GM12891 (cell line): ENCODE measurements at regions not wholly inside any gene's neighbourhood (a gene's known extent, or its start where the extent isn't known, plus 50 kb on each side); places are given as distances from the start of the nearest gene placed in this dataset.
A peak's percentile ranks its signal among the peaks of the same experiment; 100 is the strongest.

Experiments used
- DNase-seq: peaks from one replicate; pipeline ENCODE4 v3.0.0; 2011; ENCODE audit warnings: low spot score; ENCODE audit not compliant: insufficient read length
- FAIRE-seq: peaks from 2 replicates; lab custom pipeline; 2011; peaks lifted over from hg19 to GRCh38; lab: Jason Lieb, UNC
- PAX5 ChIP-seq: IDR thresholded peaks from 2 replicates; pipeline ENCODE4 v1.6.1; 2011; ENCODE audit warnings: low read length, moderate library complexity, mild to moderate bottlenecking; ENCODE audit not compliant: insufficient read depth, severe bottlenecking
- POLR2A ChIP-seq: IDR thresholded peaks from 2 replicates; pipeline ENCODE4 v1.6.1; 2011; ENCODE audit warnings: low read depth, low read length, control low read depth
- POLR2AphosphoS5 ChIP-seq: IDR thresholded peaks from 2 replicates; pipeline ENCODE4 v1.6.1; 2011; ENCODE audit warnings: low read depth, low read length, control low read depth
- POU2F2 ChIP-seq: IDR thresholded peaks from 2 replicates; pipeline ENCODE4 v1.6.1; 2011; ENCODE audit warnings: low read depth, mild to moderate bottlenecking, control low read depth, low read length, moderate library complexity
- SPI1 ChIP-seq: IDR thresholded peaks from 2 replicates; pipeline ENCODE4 v1.6.1; 2011; ENCODE audit warnings: low read depth, low read length, control low read depth
- TAF1 ChIP-seq: IDR thresholded peaks from 2 replicates; pipeline ENCODE4 v1.6.1; 2011; ENCODE audit warnings: low read depth, low read length, control low read depth

DNA sequence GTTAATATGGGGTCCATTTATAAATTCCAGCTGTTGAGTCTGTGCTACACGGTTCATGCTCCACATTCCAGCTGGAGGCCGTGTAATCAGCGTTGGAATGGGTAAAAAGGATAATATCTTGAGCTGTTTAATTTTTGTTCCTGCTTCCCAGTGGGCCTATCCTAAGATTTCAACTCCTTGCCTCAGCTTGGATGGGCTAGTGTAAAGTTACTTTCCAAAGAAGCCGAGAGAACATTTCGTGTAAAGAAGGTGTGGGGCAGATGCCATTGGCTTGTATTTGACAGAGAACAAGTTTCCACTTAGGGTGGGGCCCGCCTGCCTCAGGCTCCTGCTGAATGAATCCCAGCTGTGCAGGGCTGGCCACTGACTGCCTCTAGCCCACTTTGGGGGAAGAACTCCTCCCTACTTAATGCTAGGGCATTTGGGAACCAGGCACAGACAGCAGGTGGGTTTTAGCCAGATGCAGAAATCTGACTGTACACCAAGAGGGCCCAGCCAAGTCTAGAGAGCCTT, 125.9 kb upstream of the LYZL2 start:
- FAIRE-seq, result no peak
- TF ChIP-seq PAX5 (no peak), SPI1 (no peak), POLR2A (no peak), POU2F2 (no peak), TAF1 (no peak), POLR2AphosphoS5 (no peak)
- DNase-seq, result no peak

DNA sequence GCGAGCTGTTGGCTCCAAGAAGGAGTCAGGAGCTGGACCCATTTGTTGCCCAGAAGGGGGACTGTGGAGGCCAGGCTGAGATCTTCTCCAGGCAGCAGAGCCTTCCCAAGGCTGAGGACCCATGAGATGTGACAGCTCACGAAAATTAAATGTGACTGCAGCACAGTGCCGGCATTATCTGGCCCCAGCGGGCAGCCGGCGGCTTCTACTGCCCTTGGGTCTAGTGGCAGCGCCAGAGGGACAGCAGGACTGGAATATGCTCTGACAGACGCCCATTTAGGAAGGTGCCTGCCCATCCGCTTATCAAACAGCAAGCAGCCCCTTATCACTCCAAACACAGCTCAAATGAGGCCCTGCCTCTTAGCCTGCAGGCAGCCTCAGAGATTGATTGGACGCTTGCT, 122.9 kb upstream of the LYZL2 start:
- DNase-seq, result no peak
- no peak for FAIRE-seq
- no peak for TF ChIP-seq POLR2AphosphoS5
- no peak for TF ChIP-seq POU2F2
- TF ChIP-seq PAX5, result no peak
- TF ChIP-seq SPI1, result no peak
- TF ChIP-seq POLR2A, result no peak
- no peak for TF ChIP-seq TAF1

DNA sequence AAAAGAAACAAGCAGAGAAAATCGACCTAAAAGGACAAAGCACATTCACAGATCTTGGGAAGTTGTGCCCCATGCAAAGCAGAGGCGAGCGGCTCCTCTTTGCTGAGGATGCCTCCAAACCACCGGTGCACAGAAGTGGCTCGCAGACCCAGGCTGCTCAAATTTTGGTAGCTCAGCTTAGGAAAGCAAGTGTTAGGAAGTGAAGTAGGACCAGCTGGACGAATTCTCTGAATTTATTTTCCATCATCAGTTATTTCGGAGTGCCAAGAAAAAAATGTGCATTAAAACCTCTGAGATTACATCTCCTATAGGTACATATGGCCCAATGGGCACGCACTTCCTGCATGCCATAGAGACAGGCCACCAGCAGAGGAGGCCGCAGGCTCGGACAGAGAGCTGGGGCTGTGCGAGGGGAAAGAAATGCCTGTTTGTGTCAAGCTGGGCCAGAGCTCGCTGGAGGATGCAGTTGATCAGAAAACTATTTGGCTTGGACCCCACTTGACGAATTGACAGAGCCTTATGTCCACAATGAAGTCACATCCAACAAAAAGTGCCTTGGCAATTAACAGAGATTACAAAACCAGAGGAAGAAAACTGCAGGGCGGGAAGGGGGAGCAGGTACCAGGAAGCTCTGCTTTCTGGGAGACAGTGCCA, 122.3 kb upstream of the LYZL2 start:
- FAIRE-seq, result peak; percentile 89
- peak; percentile 61 for DNase-seq

DNA sequence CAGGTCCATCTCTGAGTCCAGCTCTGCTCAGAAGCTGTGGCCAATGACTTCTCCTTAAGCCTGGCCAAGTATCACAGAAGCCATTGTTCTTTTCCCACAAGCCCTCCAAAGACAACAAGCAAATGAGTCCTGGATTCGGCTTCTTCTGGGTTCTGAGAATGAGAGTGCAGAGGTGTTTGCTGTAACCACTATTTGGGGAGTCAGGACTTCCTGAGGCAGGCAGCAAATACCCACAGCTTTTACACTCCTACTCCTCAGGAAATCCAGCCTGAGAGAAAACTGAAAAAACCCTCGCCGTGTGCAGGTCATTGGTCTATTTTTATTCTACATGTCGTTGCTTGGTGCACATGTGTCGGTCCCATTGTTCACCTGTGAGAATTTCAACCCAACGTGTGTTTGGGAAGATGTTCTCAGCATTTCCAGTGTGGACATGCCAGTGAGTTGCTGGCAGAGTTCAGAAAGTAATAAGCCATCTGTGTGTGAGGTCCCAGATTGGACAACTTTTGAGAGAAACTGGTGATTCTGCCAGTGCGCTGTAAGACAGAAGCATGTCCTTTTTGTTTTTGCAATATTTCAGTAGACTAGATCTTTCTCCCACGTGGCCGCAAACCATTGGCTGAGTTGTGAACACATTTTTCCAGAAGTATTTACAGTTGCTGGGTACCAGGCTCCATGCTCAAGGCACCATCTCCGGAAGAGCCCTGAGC, 121.6 kb upstream of the LYZL2 start:
- FAIRE-seq (peak; percentile 87), DNase-seq (no peak)
- no peak for TF ChIP-seq SPI1
- no peak for TF ChIP-seq POLR2AphosphoS5
- no peak for TF ChIP-seq POU2F2
- TF ChIP-seq TAF1, result no peak
- TF ChIP-seq PAX5, result no peak
- TF ChIP-seq POLR2A, result no peak

More for the DNA sequence above, 122.3 kb upstream of the LYZL2 start:
- TF ChIP-seq SPI1 (no peak), POLR2AphosphoS5 (no peak), PAX5 (no peak), POLR2A (no peak), TAF1 (no peak), POU2F2 (no peak)

DNA sequence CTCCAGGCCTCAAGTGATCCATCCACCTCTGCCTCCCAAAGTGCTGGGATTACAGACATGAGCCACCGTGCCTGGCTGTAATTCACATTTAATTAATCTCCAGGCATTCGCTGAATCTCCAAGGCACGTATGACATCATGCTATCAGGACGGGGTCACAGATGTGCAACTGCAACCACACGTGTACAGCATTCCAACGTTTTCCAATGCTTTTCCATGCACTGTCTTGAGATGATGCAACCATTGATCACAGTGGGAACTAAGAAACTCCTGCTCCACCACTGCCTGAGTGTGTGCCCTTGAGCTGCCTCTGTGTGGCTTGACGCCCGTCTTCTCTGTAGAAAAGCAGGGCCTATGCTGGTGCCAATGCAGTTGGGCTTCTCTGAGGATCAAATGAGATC, 119.8 kb upstream of the LYZL2 start:
- DNase-seq (no peak), FAIRE-seq (no peak)
- TF ChIP-seq POLR2AphosphoS5 (no peak), TAF1 (no peak), PAX5 (no peak), POLR2A (no peak), POU2F2 (no peak), SPI1 (no peak)

DNA sequence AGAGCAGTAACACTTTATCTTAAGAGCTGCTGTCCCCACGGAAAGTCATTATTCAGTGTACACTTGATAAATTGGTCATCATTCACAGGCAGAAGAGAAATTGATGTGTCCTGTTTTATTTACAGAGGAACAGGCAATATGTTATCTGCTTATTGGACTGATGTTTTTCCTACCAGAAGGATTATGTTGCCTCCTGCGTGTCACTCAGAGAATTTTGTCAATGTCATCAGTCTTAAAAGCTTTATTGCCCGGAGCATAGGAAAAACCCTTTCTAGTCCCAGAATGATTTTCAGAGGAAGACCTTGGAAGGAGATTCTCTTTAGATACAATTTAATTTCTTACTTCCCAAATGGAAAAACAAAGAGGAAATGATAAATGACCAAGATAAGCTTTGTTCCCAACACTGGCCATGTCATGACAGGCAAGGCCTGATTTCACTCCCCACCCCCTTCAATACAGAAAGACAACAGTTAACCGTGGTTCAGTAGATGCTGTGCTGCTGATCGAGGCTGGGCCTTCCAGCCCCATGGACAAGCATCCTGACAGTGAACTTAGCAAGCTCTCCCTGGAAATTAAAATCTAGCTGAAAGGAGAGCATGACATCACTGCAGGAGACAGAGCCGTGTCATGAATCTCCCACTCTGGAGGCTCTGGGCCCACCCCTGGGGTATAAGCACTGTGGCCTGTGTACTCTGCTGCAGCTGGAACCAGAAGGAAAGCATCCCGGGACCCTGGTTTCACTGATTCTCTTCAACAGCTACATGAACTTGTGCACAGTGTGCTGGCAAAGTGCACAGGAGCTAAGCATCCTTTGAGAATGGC, 118.8 kb upstream of the LYZL2 start:
- no peak for DNase-seq
- no peak for TF ChIP-seq TAF1
- TF ChIP-seq PAX5, result no peak
- no peak for TF ChIP-seq POLR2A
- no peak for TF ChIP-seq SPI1
- TF ChIP-seq POU2F2, result no peak
- no peak for TF ChIP-seq POLR2AphosphoS5
- no peak for FAIRE-seq

DNA sequence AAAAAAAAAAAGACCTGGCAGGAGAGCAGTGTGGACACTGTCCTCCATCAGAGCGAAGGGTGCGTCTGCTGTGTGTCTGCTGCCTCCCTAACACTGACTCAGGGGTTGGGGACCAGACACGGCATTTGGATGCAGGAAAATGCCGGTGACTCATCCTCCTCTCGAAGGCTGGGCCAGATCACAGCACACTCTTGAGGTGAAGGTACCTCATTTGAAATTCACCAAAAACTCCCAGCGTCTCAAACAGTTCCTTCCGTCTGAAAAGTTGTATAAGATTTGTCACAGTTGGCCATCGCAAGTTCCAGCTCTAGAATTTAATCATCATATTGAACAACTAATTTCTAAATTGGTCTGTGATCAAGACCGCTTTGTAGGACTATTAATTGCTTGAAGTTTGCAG, 118.1 kb upstream of the LYZL2 start:
- TF ChIP-seq POU2F2, result no peak
- no peak for TF ChIP-seq POLR2AphosphoS5
- TF ChIP-seq PAX5, result no peak
- no peak for TF ChIP-seq POLR2A
- TF ChIP-seq TAF1, result no peak
- TF ChIP-seq SPI1, result no peak
- FAIRE-seq (no peak), DNase-seq (no peak)

DNA sequence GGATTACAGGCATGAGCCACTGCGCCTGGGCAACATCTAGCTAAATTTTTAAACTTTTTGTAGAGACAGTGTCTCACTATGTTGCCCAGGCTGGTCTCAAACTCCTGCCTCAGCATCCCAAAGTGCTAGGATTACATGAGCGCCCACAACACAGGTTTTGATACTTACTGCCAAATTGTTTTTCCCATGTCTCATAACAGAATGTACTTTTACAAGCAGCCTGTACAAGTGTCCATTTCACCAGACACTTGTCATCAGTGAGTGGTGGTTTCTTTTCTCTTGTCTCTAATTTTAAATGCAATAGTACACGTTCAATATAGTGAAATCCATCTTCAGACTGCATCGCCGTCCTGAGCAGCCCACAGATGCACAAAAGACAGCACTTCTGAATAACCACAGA, 116.4 kb upstream of the LYZL2 start:
- DNase-seq, result no peak
- TF ChIP-seq POLR2A (no peak), TAF1 (no peak), SPI1 (no peak), POU2F2 (no peak), POLR2AphosphoS5 (no peak), PAX5 (no peak)
- FAIRE-seq, result no peak
